B cell (primary cell): ENCODE measurements at regions not wholly inside any gene's neighbourhood (a gene's known extent, or its start where the extent isn't known, plus 50 kb on each side); places are given as distances from the start of the nearest gene placed in this dataset.

Source experiments
- ATAC-seq: fragments of 200-7000 bp; cut with Tn5 transposase; one replicate; pipeline ENCODE4 v1.10.0; 2021; ENCODE audit warnings: low read depth, mild to moderate bottlenecking, moderate number of reproducible peaks, moderate library complexity
- CTCF ChIA-PET: fragments of 350-600 bp; sonication (Branson Sonifier 250); formaldehyde crosslinking; loops from one replicate; lab custom pipeline; 2021; ENCODE audit warnings: antibody characterized with exemption, inconsistent platforms; lab: Charles Lee
- POLR2A ChIA-PET: fragments of 350-600 bp; sonication (Branson Sonifier 250); formaldehyde crosslinking; loops from one replicate; lab custom pipeline; 2021; ENCODE audit warnings: antibody characterized with exemption; lab: Charles Lee
- DNase-seq: peaks from one replicate; pipeline ENCODE4 v3.0.0; 2013
- H2AFZ ChIP-seq: 2 replicates; pipeline ENCODE4 v1.6.1; 2012; ENCODE audit warnings: mild to moderate bottlenecking, low read depth, low read length; ENCODE audit not compliant: insufficient read depth, poor library complexity, severe bottlenecking
- H3K27ac ChIP-seq, 2 donors: 1 replicate in 1 of 2; 2 replicates in 1 of 2; pipeline ENCODE4 v1.5.1; 2012 to 2013; ENCODE audit warnings: low read length in 2 of 2, mild to moderate bottlenecking in 2 of 2, moderate library complexity in 1 of 2
- H3K27me3 ChIP-seq, 4 experiments: fragments of 200-600 bp in 1 of 4; sonication (generic) in 1 of 4; replicated peaks in 1 of 4; 1 replicate in 2 of 4; 2 replicates in 2 of 4; pipeline versions ENCODE4 v1.6.1 to v1.7.0; 2013 to 2016; ENCODE audit warnings: low read length in 3 of 4, mild to moderate bottlenecking in 2 of 4, mixed read lengths in 1 of 4, moderate library complexity in 1 of 4; ENCODE audit not compliant: insufficient read depth in 4 of 4, control insufficient read depth in 3 of 4; ENCODE audit errors: control extremely low read depth in 1 of 4
- H3K36me3 ChIP-seq, 2 experiments: replicated peaks in 1 of 2; 1 replicate in 1 of 2; 2 replicates in 1 of 2; pipeline versions ENCODE4 v1.6.1 to v1.7.1; 2013; ENCODE audit warnings: low read length in 1 of 2; ENCODE audit not compliant: insufficient read depth in 2 of 2, control insufficient read depth in 1 of 2; ENCODE audit errors: control extremely low read depth in 1 of 2, extremely low read depth in 1 of 2
- H3K4me1 ChIP-seq, 2 donors: fragments of 200-600 bp in 1 of 2; sonication (generic) in 1 of 2; 1 replicate in 1 of 2; 2 replicates in 1 of 2; pipeline versions ENCODE4 v1.5.1 to v1.6.1; 2013 to 2017; ENCODE audit warnings: low read length in 2 of 2; ENCODE audit not compliant: control insufficient read depth in 2 of 2, insufficient read depth in 2 of 2
- H3K4me2 ChIP-seq: replicated peaks from 2 replicates; pipeline ENCODE3; 2012; ENCODE audit warnings: mild to moderate bottlenecking, low read depth, low read length; ENCODE audit not compliant: poor library complexity, severe bottlenecking
- H3K4me3 ChIP-seq, 5 experiments: fragments of 200-600 bp in 1 of 5; sonication (generic) in 1 of 5; 1 replicate in 3 of 5; 2 replicates in 2 of 5; pipeline versions ENCODE4 v1.5.1 to v1.7.0; 2011 to 2016; ENCODE audit warnings: low read length in 4 of 5, mild to moderate bottlenecking in 4 of 5, low read depth in 2 of 5, control low read depth in 1 of 5, moderate library complexity in 1 of 5; ENCODE audit not compliant: insufficient read depth in 1 of 5; ENCODE audit errors: control extremely low read depth in 1 of 5, extremely low read depth in 1 of 5
- H3K79me2 ChIP-seq: fragments of 200-600 bp; sonication (generic); one replicate; pipeline ENCODE4 v1.6.0; 2016; ENCODE audit warnings: low read length; ENCODE audit not compliant: control insufficient read depth, insufficient read depth
- H3K9ac ChIP-seq: fragments of 200-600 bp; sonication (generic); 2 replicates; pipeline ENCODE4 v1.6.1; 2017; ENCODE audit warnings: mild to moderate bottlenecking, low read length, moderate library complexity
- H3K9me3 ChIP-seq, 3 donors: one replicate each; pipeline versions ENCODE4 v1.6.1 to v1.7.1; 2013; ENCODE audit warnings: low read length in 2 of 3; ENCODE audit not compliant: control insufficient read depth in 2 of 3, insufficient read depth in 1 of 3; ENCODE audit errors: control extremely low read depth in 1 of 3
- H4K20me1 ChIP-seq: 2 replicates; pipeline ENCODE4 v1.6.0; 2012; ENCODE audit warnings: mild to moderate bottlenecking, low read length; ENCODE audit not compliant: insufficient read depth, control insufficient read depth, poor library complexity, severe bottlenecking
- H3K27ac Mint-ChIP-seq: one replicate; pipeline ENCODE4 v1.8.0; 2021; ENCODE audit warnings: mixed read lengths
- H3K27me3 Mint-ChIP-seq: one replicate; pipeline ENCODE4 v1.8.0; 2021; ENCODE audit warnings: mixed read lengths
- H3K4me1 Mint-ChIP-seq: one replicate; pipeline ENCODE4 v1.8.0; 2021; ENCODE audit warnings: mixed read lengths
- H3K4me3 Mint-ChIP-seq: one replicate; pipeline ENCODE4 v1.8.0; 2021; ENCODE audit warnings: mixed read lengths
- H3K9me3 Mint-ChIP-seq: one replicate; pipeline ENCODE4 v1.8.0; 2022; ENCODE audit warnings: mixed read lengths; ENCODE audit not compliant: insufficient read depth
- CTCF ChIP-seq: fragments of 200-600 bp; IDR thresholded peaks from one replicate; pipeline ENCODE4 v1.8.0; 2022; ENCODE audit warnings: antibody characterized with exemption, mild to moderate bottlenecking
- EZH2 ChIP-seq: IDR thresholded peaks from 2 replicates; pipeline ENCODE4 v1.6.1; 2012; ENCODE audit warnings: borderline replicate concordance, low read depth, mild to moderate bottlenecking, moderate library complexity, low read length; ENCODE audit not compliant: insufficient read depth, poor library complexity, severe bottlenecking
- WGBS: methylation state at CpG from one replicate; pipeline ENCODE4 v1.1.5; 2013; ENCODE audit warnings: missing lambda C conversion rate; ENCODE audit not compliant: insufficient coverage; 5-methylcytosine and 5-hydroxymethylcytosine counted together
- intact Hi-C: fragments of 100-400 bp; cut with micrococcal nuclease; formaldehyde crosslinking; loops from one replicate; pipeline ENCODE4 v1.10.0; 2022

- no CpG with 5 or more reads among the region's 2 CpGs for WGBS
- Histone ChIP-seq H3K9me3 (peaks cover 0 to 3% (median 0%) of the 10 kb centered on the region in 3 donors), H3K36me3 (no peaks in the 10 kb centered on the region), H3K9ac (no peak overlapping the region), H3K27ac (no peak overlapping the region), H4K20me1 (no peaks in the 10 kb centered on the region), H3K4me2 (no peak overlapping the region), H3K4me1 (no peaks in the 10 kb centered on the region), H3K4me3 (no peak overlapping the region), H2AFZ (no peak overlapping the region), H3K27me3 (no peaks in the 10 kb centered on the region), H3K79me2 (no peaks in the 10 kb centered on the region)
- Mint-ChIP-seq H3K4me3 (no peak overlapping the region), H3K9me3 (peaks cover 5% of the 10 kb centered on the region), H3K4me1 (no peaks in the 10 kb centered on the region), H3K27me3 (no peaks in the 10 kb centered on the region), H3K27ac (no peak overlapping the region)
- intact Hi-C loops, result no loop called here
- ATAC-seq (no peak), DNase-seq (no peak)
- TF ChIP-seq EZH2, result no peak
- TF ChIP-seq CTCF, result no peak
- POLR2A ChIA-PET, result no interaction called here
- CTCF ChIA-PET, result no interaction called here
Measured at GRCh38 chr10:8794860-8795259, 740.4 kb downstream of the GATA3 start.

- peaks cover 2% of the 10 kb centered on the region for H3K9me3 Mint-ChIP-seq
- H3K27ac ChIP-seq, result no peak overlapping the region
- DNase-seq (no peak), ATAC-seq (no peak)
- ChIA-PET POLR2A (no interaction called here), CTCF (no interaction called here)
- peaks cover 0 to 1% (median 0%) of the 10 kb centered on the region in 3 donors for H3K9me3 ChIP-seq
- no peaks in the 10 kb centered on the region for H3K27me3 Mint-ChIP-seq
- no peaks in the 10 kb centered on the region for H3K36me3 ChIP-seq
- no peak overlapping the region for H3K4me3 ChIP-seq
- no peaks in the 10 kb centered on the region for H4K20me1 ChIP-seq
- H3K27ac Mint-ChIP-seq, result no peak overlapping the region
- no peaks in the 10 kb centered on the region for H3K4me1 ChIP-seq
- no peaks in the 10 kb centered on the region for H3K4me1 Mint-ChIP-seq
- no peak overlapping the region for H3K4me2 ChIP-seq
- 83% methylated on average over 2 of the region's 4 CpGs for WGBS
- peaks cover 0 to 4% (median 0%) of the 10 kb centered on the region in 4 experiments for H3K27me3 ChIP-seq
- no peak overlapping the region for H3K9ac ChIP-seq
- no peak overlapping the region for H2AFZ ChIP-seq
- intact Hi-C loops, result no loop called here
- H3K79me2 ChIP-seq, result no peaks in the 10 kb centered on the region
- TF ChIP-seq CTCF, result no peak
- TF ChIP-seq EZH2, result no peak
- H3K4me3 Mint-ChIP-seq, result no peak overlapping the region
Measured at GRCh38 chr10:8800426-8800825, 745.9 kb downstream of the GATA3 start.
